SW480 (cell line): ENCODE measurements at regions not wholly inside any gene's neighbourhood (a gene's known extent, or its start where the extent isn't known, plus 50 kb on each side); places are given as distances from the start of the nearest gene placed in this dataset.
"Not testable (repeated sequence)": the region's sequence is repeated elsewhere in the genome, so short reads cannot be mapped to it uniquely, and the experiment has no call there.

Experiments
- DNase-seq: peaks from one replicate; pipeline ENCODE4 v3.0.0-alpha.2; 2016; ENCODE audit warnings: low spot score

GRCh38 chr13:70994191-70994590 lies 872.8 kb downstream of the DACH1 start:
- no peak for DNase-seq

- no peak for DNase-seq
Observed at GRCh38 chr13:70987043-70987442, 878.8 kb upstream of the KLHL1 start.

GRCh38 chr13:70985371-70985770 lies 877.1 kb upstream of the KLHL1 start:
- no peak for DNase-seq

- DNase-seq: not testable (repeated sequence)
Observed at GRCh38 chr13:70981219-70981618, 873.0 kb upstream of the KLHL1 start.

GRCh38 chr13:70969321-70969720 lies 861.1 kb upstream of the KLHL1 start:
- DNase-seq: no peak

- no peak for DNase-seq
Observed at GRCh38 chr13:70967564-70967963, 859.3 kb upstream of the KLHL1 start.

- no peak for DNase-seq
Observed at GRCh38 chr13:70964874-70965273, 856.6 kb upstream of the KLHL1 start.

GRCh38 chr13:70964124-70964523 lies 855.9 kb upstream of the KLHL1 start:
- peak; percentile 26 for DNase-seq

GRCh38 chr13:70960841-70961443 lies 852.7 kb upstream of the KLHL1 start:
- DNase-seq: peak; percentile 31

GRCh38 chr13:70959035-70959775 lies 851.0 kb upstream of the KLHL1 start:
- DNase-seq: no peak

- DNase-seq: no peak
Observed at GRCh38 chr13:70955887-70956286, 847.6 kb upstream of the KLHL1 start.

GRCh38 chr13:70950664-70951063 lies 842.4 kb upstream of the KLHL1 start:
- DNase-seq: no peak

GRCh38 chr13:70945506-70945905 lies 837.3 kb upstream of the KLHL1 start:
- no peak for DNase-seq

GRCh38 chr13:70941454-70941853 lies 833.2 kb upstream of the KLHL1 start:
- no peak for DNase-seq

GRCh38 chr13:70938462-70938861 lies 830.2 kb upstream of the KLHL1 start:
- no peak for DNase-seq

GRCh38 chr13:70932511-70932910 lies 824.3 kb upstream of the KLHL1 start:
- DNase-seq: no peak

GRCh38 chr13:70923863-70924752 lies 815.9 kb upstream of the KLHL1 start:
- no peak for DNase-seq

- DNase-seq: no peak
Observed at GRCh38 chr13:70911286-70911685, 803.0 kb upstream of the KLHL1 start.

- DNase-seq: no peak
Observed at GRCh38 chr13:70908795-70909194, 800.5 kb upstream of the KLHL1 start.

GRCh38 chr13:70905035-70905434 lies 796.8 kb upstream of the KLHL1 start:
- DNase-seq: no peak

GRCh38 chr13:70896136-70896535 lies 787.9 kb upstream of the KLHL1 start:
- no peak for DNase-seq

- no peak for DNase-seq
Observed at GRCh38 chr13:70895599-70895998, 787.3 kb upstream of the KLHL1 start.

GRCh38 chr13:70894258-70894657 lies 786.0 kb upstream of the KLHL1 start:
- DNase-seq: no peak
